OCI-LY1 (cell line): ENCODE measurements at regions not wholly inside any gene's neighbourhood (a gene's known extent, or its start where the extent isn't known, plus 50 kb on each side); places are given as distances from the start of the nearest gene placed in this dataset.
"Not testable (repeated sequence)": the region's sequence is repeated elsewhere in the genome, so short reads cannot be mapped to it uniquely, and the experiment has no call there.

Experiments
- CTCF ChIP-seq: fragments of 200-600 bp; sonication (generic), shearing (Covaris generic); IDR thresholded peaks from 2 replicates; pipeline ENCODE4 v1.5.1; 2017; ENCODE audit warnings: mild to moderate bottlenecking, antibody characterized with exemption, low read length, moderate library complexity, mixed read lengths
- EZH2 ChIP-seq: fragments of 200-600 bp; sonication (generic), shearing (Covaris generic); IDR thresholded peaks from 2 replicates; pipeline ENCODE4 v1.8.0; 2017; ENCODE audit warnings: borderline replicate concordance, mixed run types, mild to moderate bottlenecking, antibody characterized with exemption, low read length, moderate library complexity, mixed read lengths

DNA sequence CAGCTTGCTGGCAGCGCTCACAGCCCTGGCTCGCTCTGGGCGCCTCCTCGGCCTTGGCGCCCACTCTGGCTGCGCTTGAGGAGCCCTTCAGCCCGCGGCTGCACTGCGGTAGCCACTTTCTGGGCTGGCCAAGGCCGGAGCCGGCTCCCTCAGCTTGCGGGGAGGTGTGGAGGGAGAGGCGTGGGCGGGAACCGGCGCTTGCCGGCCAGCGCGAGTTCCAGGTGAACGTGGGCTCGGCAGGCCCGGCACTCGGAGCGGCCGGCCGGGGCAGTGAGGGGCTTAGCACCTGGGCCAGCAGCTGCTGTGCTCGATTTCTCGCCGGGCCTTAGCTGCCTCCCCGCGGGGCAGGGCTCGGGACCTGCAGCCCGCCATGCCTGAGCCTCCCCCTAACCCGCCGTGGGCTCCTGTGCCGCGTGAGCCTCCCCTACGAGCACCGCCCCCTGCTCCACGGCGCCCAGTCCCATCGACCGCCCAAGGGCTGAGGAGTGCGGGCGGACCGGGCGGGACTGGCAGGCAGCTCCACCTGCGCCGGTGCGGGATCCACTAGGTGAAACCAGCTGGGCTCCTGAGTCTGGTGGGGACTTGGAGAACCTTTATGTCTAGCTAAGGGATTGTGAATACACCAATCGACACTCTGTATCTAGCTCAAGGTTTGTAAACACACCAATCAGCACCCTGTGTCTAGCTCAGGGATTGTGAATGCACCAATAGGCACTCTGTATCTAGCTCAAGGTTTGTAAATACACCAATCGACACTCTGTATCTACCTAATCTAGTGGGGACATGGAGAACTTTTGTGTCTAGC, 1090.1 kb upstream of the TMPRSS15 start:
- TF ChIP-seq CTCF, EZH2: not testable (repeated sequence)
